NOMO-1 treated with dmso at 0.1 percent for 144 hours (cell line): ENCODE measurements at regions not wholly inside any gene's neighbourhood (a gene's known extent, or its start where the extent isn't known, plus 50 kb on each side); places are given as distances from the start of the nearest gene placed in this dataset.
"Not testable (repeated sequence)": the region's sequence is repeated elsewhere in the genome, so short reads cannot be mapped to it uniquely, and the experiment has no call there.

Experiments used
- DNase-seq: peaks from one replicate; lab custom pipeline; 2025; ENCODE audit not compliant: unreplicated experiment; lab: John Stamatoyannopoulos, UW

- not testable (repeated sequence) for DNase-seq
Observed at GRCh38 chr22:47400131-47400530, 637.7 kb downstream of the TBC1D22A start.

GRCh38 chr22:47398921-47399790 lies 636.7 kb downstream of the TBC1D22A start:
- no peak for DNase-seq

- DNase-seq = no peak
Observed at GRCh38 chr22:47398491-47398890, 636.0 kb downstream of the TBC1D22A start.

- no peak for DNase-seq
Observed at GRCh38 chr22:47397673-47398072, 635.2 kb downstream of the TBC1D22A start.

- no peak for DNase-seq
Observed at GRCh38 chr22:47396515-47396914, 634.1 kb downstream of the TBC1D22A start.

- no peak for DNase-seq
Observed at GRCh38 chr22:47396105-47396504, 633.7 kb downstream of the TBC1D22A start.

GRCh38 chr22:47395481-47395880 lies 633.0 kb downstream of the TBC1D22A start:
- DNase-seq = no peak

- DNase-seq = no peak
Observed at GRCh38 chr22:47394504-47395440, 632.3 kb downstream of the TBC1D22A start.

GRCh38 chr22:47393191-47393590 lies 630.7 kb downstream of the TBC1D22A start:
- no peak for DNase-seq

- no peak for DNase-seq
Observed at GRCh38 chr22:47392729-47393128, 630.3 kb downstream of the TBC1D22A start.

GRCh38 chr22:47392054-47392347 lies 629.6 kb downstream of the TBC1D22A start:
- DNase-seq = no peak

- no peak for DNase-seq
Observed at GRCh38 chr22:47391169-47392053, 629.0 kb downstream of the TBC1D22A start.

GRCh38 chr22:47390026-47390970 lies 627.8 kb downstream of the TBC1D22A start:
- no peak for DNase-seq

- no peak for DNase-seq
Observed at GRCh38 chr22:47389201-47389600, 626.8 kb downstream of the TBC1D22A start.

GRCh38 chr22:47388778-47389177 lies 626.3 kb downstream of the TBC1D22A start:
- DNase-seq = no peak

GRCh38 chr22:47388331-47388730 lies 625.9 kb downstream of the TBC1D22A start:
- no peak for DNase-seq

- no peak for DNase-seq
Observed at GRCh38 chr22:47386812-47387510, 624.5 kb downstream of the TBC1D22A start.

- no peak for DNase-seq
Observed at GRCh38 chr22:47384977-47385376, 622.5 kb downstream of the TBC1D22A start.

GRCh38 chr22:47382164-47382890 lies 619.9 kb downstream of the TBC1D22A start:
- no peak for DNase-seq
